ENCODE measurements at regions not wholly inside any gene's neighbourhood (a gene's known extent, or its start where the extent isn't known, plus 50 kb on each side); places are given as distances from the start of the nearest gene placed in this dataset.

DNA sequence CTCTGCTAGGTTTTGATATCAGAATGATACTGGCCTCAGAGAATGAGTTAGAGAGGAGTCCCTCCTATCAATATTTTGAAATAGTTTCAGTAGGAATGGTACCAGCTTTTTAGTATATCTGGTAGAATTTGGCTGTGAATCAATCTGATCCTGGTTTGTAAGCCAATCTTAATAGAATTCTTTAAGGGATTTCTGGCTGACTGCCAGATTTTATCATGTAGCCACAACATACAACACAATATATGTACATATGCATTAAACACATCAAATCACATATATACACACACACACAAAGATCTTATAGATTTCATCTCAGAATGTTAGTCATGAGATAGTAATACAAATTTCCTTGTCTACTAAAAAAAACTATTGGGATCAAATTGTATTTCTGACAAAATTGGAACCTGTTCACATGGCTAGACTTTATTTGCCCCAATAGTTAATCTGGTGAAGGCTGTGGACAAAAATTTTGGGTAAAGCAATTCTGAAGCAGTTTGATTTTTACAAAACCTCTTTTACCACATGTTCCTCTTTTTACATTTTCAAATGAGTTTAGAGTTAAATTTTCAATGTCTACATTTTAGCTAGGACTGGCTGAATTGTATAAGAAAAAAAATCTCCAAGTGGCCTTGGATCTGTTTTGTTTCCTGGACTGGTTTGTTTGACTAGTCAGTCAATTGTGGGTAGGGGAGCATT is 151.7 kb downstream of the FASLG start:
- DNase-seq = no peak

DNA sequence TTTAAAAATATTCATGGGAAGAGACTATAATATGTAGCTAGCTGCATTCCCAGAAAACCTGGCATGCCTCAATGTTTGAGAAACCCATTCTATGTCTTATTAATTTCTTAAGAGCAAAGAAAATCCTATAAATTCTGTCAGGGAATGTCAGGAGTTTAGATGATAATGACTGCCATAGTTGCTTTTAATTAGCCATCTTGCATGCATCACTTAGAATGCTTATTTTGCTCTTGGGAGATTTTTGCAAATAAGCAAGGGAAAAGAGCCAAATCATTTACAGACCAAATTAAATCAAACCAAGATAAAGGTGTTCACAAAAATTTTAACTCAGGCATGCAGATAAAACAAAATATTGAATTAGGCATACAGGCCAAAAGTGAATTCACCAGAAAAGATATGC is 152.8 kb downstream of the FASLG start:
- no peak for DNase-seq

DNA sequence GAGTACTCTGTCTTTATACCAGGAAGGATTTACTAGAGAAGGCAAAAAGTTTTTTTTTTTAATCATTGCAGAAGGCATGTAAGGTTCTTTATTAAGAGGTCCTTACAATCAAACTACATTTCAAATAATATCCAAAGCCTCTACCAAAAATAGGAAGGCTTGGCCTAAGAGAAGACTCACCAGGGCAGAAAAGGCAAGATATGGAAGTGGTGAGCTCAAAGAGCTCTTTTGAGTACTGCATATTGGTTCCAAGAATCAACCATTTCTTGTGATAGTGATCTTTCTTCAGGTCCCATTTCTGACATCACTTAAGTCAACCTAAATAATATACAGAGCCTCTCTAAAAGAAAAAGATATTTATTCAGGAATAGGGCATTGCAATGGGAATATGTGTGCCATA is 153.2 kb downstream of the FASLG start:
- no peak for DNase-seq

DNA sequence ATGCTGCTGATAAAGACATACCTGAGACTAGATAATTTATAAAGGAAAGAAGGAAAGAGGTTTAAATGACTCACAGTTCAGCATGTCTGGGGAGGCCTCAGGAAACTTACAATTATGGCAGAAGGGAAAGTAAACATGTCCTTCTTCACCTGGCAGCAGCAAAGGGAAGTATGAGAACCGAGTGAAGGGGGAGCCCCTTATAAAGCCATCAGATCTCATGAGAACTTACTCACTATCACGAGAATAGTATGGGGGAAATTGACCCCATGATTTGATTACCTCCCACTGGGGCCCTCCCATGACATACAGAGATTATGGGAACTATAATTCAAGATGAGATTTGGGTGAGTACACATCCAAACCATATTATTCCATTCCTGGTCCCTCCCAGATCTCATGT is 154.4 kb downstream of the FASLG start:
- no peak for DNase-seq

DNA sequence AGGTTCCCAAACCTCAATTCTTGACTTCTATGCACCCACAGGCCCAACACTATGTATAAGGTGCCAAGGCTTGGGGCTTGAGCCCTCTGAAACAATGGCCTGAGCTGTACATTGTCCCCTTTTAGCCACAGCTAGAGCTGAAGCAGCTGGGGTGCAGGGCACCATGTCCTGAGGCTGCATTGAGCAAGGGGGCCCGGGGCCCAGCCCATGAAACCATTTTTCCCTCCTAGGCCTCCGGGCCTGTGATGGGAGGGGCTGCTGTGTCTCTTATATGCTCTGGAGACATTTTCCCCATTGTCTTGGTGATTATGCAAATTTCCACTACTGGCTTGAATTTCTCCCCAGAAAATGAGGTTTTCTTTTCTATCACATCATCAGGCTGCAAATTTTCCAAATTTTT is 155.5 kb downstream of the FASLG start:
- no peak for DNase-seq

DNA sequence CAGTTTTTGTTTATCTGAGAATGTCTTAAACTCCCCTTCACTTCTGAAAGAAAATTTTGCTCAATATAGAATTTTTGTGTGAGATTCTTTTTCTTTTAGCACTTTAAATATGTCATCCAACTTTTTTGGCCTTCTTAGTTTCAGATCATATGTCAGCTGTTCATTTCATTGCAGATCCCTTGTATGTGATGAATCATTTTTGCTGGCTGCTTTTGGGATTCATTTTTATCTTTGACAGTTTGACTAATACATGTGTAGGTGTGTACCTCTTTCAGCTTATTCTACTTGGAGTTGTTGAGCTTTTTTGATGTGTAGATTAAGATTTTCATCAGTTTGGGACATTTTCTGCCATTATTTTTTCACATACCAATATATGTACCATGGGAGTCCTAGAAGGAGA is 156.8 kb downstream of the FASLG start:
- no peak for DNase-seq

DNA sequence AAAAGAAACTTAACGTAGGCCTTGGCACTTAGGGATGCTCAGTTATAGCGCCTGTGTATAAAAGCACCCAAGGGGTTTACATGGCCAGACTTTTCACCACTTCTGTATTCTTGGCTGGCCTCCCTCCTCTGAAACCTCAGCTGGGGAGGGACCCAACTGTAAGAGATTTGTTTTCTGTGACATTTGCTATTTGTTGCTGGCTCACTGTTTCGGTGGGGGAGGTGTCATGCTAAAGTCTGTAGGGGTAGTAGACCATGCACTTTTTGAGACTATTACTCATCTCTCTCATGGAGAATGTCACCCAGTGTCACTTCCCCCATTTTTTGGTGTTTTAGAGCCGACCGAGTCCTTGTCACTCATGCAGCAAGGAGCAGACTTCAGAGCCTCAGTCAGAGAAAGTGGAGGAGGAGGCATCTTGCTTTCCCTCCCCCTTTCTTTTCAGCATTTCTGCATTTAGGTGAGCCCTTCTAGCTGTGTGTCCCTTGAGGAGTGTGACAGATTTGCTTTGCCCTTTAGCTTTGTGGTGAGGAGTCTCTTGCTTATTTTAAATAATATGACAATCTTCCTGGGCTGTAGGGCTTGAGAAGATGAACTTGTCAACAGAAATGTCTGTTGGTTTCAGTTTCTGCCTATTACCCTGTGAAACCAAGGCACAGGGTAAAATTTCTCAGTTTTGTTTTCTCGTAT is 160.1 kb downstream of the FASLG start:
- peak; percentile 21 for DNase-seq

DNA sequence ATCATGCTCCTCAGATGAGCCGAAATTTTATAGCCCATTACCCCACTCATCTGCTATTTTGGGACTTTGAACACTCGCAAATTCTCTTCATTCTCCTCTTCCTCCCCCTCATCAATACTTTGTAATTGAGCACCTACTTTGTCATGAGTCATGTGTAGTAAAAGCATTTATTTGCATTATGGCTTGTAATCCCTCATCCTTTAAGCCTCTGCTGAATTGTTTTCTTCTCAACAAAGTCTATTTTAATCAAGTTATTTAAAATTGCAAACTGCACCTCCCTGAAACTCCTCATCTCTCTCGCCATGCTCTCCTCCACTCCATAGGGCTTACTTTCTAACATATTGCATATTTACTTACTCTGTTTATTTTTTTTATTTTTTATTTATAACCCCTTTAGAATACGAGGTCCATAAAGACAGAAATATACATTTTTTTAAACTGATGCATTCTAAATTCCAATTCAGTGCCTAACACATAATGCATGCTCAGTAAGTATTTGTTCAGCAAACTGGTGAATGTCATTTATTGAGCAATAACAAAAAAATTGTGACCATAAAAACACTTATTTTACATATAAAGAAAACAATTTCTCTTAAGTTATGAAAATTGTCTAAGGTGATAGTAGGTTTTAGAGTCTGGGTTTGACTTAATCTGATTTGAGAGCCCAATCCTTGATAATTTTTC is 161.7 kb downstream of the FASLG start:
- DNase-seq = no peak

DNA sequence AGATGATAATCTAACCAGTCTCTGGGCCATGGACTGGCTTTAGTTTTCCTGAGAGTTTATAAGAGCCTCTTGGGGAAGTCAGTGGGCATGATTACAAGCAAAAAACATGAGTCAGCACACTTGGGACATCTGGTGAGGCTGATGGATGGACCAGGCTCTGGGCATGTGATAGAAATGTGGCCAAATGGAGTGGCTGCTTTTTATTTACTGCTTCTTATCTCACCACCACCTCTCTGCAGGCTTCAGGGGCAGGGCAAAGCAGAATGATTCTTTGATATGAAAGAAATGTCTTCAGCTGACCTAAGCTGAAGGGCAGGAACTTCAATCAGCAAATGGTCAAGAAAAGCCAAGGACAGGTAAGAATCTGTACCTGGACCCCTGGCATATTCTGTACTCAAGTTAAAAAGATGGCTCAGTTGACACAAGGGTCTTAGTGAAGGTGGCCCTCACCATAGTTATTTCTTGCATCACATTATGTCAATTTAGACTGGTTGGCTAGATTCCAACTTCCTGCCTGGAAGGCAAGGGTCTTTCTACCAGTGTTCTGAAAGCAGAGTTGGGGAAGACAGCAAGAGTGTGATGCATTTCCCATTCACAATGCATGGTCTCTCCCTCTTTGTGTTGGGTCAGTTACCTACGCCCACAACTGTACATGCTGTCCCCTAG is 162.8 kb downstream of the FASLG start:
- DNase-seq = no peak

DNA sequence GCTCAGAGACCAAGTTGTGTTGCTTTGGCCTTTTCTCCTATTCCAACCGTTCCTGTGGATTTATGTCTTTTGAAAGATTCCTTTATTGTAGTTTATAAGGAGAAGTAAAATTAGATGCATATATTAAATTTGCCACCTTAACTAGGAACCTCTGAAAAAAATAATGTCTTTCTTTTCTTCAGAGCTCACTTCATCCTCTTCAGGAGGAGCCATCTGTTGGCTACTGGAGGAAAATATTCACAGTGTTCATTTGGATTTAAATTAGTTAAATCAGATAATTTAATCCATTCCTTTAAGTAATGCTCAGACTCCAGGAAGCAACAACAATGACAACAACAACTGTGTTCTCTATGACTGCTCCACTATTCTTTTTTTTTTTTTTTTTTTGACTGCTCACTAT is 164.0 kb downstream of the FASLG start:
- DNase-seq = no peak

DNA sequence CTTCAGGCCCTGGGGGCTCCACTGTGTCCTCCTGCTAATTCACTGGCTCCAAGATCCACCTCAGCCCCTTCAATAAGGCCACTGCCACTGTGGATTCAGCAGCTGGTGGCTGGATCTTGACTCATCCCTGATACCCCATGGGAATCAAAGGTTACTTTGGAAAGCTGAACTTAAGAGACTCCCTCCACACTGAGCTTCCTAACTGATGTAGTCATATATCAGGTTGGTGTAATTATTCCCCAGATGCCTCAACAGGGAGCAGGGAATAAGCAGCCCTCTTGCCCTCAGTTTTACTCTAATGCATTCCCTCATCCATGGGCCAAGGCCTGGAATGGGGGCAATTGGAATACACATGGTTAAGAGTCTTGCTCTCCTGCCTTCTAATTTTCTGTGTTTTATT is 164.6 kb downstream of the FASLG start:
- DNase-seq = no peak

DNA sequence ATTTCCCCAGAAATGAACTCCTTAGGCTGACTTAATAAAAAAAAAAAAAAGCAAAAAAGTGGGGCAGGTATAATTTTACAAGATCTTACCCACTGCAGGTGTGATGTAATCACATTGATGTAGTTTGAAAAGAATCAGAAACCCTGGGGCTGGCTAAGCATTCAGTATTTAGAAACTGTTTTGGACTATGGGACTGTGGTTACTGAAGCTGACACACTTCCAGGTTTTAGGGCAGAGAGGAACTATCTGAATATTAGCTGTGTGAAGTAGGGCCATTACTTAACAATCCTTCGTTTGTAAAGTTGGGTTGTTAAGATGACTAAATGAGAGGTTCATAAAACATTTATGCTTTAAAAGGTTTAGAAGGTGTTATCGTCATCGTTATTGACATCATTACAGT is 165.3 kb downstream of the FASLG start:
- no peak for DNase-seq

DNA sequence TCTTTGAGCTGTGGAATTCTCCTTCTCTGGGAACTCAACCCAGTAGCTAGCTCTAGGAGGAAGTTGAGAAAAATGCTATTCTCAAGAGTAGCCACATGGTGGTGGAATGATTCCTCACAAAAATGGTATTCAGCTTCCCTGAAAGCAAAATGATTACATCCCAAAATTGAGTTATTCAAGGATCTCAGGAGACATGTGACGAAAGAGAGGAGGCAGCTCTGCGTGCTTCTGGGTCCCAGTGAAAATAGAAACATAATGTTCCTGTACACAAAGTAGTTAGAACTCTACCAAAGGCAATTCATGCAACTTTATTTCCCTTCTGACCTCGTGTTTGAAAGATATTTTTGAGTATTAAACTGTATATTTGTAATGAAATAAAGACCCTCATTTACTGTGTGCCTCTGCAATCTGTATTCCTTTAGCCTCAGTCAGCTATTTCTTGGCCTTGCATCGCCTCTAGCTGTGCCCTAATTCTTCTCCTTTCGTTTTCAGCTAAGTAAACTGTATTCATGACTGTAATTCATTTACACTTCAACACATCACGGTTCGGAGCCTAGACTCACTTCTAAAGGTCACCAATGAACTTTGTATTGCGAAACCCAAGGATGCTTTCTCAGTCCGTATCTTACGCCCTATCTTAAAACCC is 167.3 kb downstream of the FASLG start:
- no peak for DNase-seq

DNA sequence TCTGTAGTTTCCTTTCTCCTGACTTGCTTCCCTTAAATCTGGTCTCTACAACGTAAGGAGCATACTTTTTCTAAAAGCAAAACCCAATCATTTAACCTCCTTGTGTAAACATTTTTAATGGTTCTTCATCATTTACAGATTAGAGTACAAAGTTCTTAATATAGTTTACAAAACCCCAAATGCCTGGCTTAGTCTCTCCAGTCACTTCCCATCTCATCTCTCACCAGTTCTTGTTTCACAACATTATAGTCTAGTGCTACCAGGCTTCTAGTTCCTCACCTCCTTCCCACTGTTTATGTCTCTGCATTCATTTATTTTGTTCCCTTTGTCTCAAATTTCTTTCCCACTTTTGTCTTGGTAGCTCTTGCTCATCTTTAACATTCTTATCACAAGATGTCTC is 168.4 kb downstream of the FASLG start:
- DNase-seq = no peak

DNA sequence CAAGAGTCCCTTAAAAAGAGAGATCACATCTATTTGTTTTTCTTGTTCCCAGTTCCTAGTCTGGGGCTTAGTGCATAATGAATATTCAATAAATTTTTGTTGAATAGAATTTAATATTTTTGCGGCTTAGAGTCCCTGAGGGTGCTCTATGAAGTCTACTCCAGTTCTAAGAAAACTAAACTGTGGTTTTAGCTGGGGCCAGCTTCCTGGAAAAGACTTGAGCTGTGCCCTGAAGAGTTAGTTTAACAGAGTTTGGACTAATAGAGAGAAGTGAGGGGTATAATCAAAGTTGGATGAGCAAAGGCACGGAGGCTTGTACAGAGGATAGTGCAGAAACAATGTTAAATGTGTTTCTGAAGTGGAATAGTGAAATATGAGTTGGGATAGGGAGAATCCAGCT is 168.9 kb downstream of the FASLG start:
- no peak for DNase-seq

DNA sequence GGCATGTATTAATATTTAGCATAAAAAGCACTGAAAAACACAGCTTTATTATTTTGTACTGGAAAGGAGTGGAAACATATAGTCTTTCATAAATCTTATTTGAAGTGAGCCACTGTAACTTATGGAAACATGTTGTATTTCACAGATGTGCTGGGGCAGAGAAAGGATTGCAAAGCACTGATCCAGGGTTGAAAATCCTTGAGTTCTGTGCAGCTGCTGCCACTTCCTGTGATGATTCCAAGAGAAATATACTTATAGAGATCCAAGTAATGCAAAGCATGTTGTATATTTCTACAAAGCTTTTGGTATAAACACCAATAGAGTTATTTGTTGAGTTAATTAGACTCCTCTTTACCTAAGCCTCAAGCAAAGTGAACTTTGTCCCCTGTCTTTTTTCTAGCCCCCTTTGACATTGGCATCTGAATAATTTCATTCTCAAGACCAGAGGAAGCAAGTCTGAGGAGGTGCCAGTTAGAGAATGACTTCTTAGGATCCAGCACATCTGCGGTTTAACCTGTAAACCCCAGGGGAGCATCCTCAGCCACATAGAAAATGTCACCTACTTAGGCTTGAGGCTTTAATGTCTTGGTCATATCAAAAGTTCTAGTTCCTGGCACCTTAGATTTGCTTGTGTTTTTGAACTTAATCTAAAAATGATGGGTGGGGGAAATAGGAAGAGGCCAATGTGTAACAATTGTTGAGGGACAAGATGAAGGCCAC is 173.3 kb downstream of the FASLG start:
- DNase-seq = no peak

DNA sequence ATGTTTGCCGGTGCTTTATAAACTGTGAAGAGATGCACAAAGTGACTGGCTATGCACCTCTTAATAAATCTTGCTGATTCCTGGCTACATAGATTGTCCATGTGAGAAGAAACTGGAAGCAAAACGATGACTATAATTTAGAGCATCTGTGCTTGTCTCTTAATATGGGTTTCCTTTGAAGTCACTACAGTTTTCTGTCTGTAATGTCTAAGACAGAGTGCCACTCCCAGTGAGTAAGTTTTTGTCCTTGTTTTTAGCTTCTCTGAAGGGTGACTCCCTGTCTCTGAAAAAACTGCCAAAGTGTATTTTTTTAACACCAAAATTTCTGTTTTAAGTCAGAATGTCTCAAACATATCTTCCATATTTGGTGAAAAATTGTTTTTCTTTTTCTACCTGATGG is 175.1 kb downstream of the FASLG start:
- DNase-seq = no peak

DNA sequence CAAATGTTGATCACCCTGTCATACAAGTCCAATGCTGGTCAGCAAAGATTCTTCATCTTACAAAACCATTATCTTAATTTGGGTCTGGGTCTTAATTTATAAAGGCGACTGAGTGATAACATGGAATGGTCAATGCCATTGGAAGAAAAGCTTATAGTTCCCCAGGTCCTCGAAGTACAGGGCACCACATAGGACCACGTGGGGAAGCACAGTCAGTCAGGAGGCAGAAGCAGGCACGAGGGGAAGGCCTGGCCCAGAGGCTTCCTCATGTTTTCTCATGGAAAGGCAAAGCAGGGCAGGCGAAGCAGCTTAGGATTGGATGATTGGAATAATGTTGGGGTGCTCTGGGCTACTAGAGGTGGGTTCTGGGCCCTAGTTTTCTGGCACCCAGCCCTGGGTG is 175.7 kb downstream of the FASLG start:
- DNase-seq = no peak

DNA sequence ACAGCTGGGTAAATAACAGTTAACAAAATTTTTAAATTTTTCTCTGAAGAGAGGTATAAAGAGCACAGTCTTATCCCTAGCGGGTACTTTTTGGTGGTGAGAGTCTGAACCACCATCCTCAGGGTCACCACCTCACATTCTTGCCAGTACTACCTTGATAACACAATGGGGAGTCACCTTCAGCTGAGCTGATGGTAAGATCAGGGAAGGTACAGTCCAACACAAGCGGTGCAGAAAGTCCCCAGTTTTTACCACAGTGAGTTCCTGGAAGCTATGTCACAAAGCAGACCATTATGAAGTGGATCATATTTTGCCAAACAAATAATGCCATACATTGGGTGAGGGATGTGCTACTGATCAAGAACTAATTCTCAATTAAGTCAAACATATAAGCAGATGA is 176.9 kb downstream of the FASLG start:
- DNase-seq = no peak

DNA sequence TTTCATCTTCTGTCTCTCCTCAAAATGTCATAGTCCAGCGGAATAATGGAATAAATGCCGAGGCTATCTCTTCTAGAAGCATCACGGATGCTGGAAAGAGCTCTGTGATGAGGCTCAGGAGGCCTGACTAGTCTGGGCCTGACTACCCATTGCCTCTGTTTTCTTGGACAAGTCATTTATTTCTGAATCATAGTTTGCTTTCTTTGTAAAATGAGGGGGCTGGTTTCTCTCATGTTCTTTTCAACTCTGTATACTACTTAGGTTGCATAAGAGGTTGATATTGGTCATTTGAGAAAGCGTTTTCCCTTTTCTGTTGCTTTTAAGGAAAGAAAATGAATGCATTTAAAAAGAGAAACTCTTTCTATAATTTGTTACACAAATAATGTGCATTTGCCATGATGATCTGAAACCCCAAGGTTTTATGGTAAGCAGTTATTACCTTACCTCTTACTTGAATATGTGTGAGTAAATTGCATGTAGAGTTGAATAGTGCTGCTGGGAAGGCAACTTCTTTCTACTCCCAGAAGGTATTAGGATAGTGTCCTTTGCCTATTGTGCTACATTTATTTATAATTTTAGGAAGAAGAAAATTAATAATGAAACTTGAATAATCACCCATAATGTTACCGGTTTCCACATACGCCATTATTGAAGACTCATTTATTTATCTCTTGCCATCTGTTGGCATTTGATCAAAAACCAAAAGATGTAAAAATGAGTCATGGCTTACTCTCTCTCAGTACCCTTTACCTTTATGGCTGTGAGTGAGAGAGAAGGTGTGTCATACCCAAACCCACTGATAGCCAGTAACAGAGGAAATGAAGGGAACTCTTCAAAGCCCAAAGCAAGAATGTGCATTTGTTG is 179.1 kb downstream of the FASLG start:
- no peak for DNase-seq

DNA sequence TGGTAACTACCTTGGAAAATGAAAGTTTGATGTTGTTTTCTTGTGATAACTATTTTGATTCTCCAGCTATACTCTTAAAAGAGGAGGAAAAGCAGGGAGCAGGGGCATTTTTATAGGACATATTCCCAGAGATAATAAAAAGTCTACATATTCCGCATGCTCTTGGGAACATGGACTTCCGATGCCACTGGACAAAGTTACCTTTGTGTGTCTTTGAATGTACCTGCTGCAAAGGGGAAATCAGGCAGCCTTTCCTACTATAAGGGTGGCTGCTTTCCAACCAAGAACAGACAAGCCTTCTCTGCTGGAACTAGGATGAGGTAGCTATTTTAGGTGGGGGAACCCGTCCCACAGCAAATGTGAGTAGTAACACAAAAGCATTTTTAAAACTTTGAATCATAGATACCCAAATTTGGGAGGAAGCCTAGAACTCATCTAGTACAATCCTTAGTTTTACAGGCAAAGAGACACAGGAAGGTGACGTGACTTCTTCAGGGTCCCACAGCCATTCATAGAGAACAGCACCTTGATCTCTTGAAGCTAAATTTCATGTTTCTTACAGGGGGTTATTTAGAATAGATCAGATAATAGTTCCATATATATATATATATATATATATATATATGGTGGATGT is 179.9 kb downstream of the FASLG start:
- DNase-seq = no peak
